Peyer's patch (tissue), 4 donors: ENCODE measurements at regions not wholly inside any gene's neighbourhood (a gene's known extent, or its start where the extent isn't known, plus 50 kb on each side); places are given as distances from the start of the nearest gene placed in this dataset.
"Not testable (repeated sequence)": the region's sequence is repeated elsewhere in the genome, so short reads cannot be mapped to it uniquely, and the experiment has no call there.

Source experiments
- POLR2A ChIP-seq, 2 donors: fragments of 450-650 bp; IDR thresholded peaks; one replicate each; pipeline ENCODE4 v1.5.1; 2017; ENCODE audit warnings: antibody characterized with exemption in 2 of 2, mild to moderate bottlenecking in 2 of 2, moderate library complexity in 2 of 2
- TF ChIP-seq, protein P1 (sequence below), 6 experiments: fragments of 450-650 bp in 4 of 6; fragments of 200-600 bp in 2 of 6; sonication (generic) in 1 of 6; IDR thresholded peaks; one replicate each; pipeline ENCODE4 v1.5.1; 2017 to 2019; ENCODE audit warnings: antibody characterized with exemption in 6 of 6, mild to moderate bottlenecking in 3 of 6, moderate library complexity in 1 of 6

DNA sequence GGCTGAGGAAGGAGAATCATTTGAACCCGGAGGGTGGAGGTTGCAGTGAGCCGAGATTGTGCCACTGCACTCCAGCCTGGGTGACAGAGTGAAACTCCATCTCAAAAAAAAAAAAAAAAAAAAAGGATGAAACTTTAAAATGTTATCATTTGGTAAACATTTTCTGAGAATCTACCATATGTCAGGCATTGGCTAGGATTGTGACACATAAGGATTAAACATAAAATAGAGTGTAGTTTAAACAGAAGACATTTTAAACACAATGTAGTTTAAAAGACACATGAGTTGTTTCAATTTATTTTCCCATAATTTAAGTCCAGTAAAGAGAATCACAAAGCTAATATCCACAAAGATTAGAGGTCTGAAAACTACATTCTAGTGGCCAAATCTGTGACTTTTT is 63.5 kb upstream of the TBXT start:
- TF ChIP-seq, protein P1, sequence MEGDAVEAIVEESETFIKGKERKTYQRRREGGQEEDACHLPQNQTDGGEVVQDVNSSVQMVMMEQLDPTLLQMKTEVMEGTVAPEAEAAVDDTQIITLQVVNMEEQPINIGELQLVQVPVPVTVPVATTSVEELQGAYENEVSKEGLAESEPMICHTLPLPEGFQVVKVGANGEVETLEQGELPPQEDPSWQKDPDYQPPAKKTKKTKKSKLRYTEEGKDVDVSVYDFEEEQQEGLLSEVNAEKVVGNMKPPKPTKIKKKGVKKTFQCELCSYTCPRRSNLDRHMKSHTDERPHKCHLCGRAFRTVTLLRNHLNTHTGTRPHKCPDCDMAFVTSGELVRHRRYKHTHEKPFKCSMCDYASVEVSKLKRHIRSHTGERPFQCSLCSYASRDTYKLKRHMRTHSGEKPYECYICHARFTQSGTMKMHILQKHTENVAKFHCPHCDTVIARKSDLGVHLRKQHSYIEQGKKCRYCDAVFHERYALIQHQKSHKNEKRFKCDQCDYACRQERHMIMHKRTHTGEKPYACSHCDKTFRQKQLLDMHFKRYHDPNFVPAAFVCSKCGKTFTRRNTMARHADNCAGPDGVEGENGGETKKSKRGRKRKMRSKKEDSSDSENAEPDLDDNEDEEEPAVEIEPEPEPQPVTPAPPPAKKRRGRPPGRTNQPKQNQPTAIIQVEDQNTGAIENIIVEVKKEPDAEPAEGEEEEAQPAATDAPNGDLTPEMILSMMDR (IDR thresholded peaks at IDR 0.05) = not testable (repeated sequence)
- not testable (repeated sequence) for TF ChIP-seq POLR2A (IDR thresholded peaks at IDR 0.05)
